HepG2 (cell line): ENCODE measurements at regions not wholly inside any gene's neighbourhood (a gene's known extent, or its start where the extent isn't known, plus 50 kb on each side); places are given as distances from the start of the nearest gene placed in this dataset.

ENCODE experiments used
- ATAC-seq: fragments of 200-7000 bp; cut with Tn5 transposase; 3 replicates; pipeline ENCODE4 v1.9.1; 2020; ENCODE audit warnings: mild to moderate bottlenecking, moderate library complexity
- BruUV-seq: library from RNA; stranded (reverse); fragments of 400-500 nt; replicated peaks from 2 replicates; lab custom pipeline; 2021; lab: Mats Ljungman, UMichigan
- CTCF ChIA-PET: fragments of 300-600 bp; formaldehyde crosslinking; extraction: SDS; loops from one replicate; lab custom pipeline; 2021; ENCODE audit warnings: low total read pairs, inconsistent platforms, low intra/inter-chr PET ratio; lab: Yijun Ruan, JAX
- POLR2A ChIA-PET: fragments of 350-600 bp; sonication (Branson Sonifier 250); formaldehyde crosslinking; loops from one replicate; lab custom pipeline; 2020; ENCODE audit warnings: antibody characterized with exemption, inconsistent platforms; lab: Yijun Ruan, JAX
- DNase-seq: peaks from one replicate; pipeline ENCODE4 v3.0.0-alpha.2; 2015; ENCODE audit warnings: low spot score
- FAIRE-seq: peaks from 3 replicates; lab custom pipeline; 2011; peaks lifted over from hg19 to GRCh38; lab: Jason Lieb, UNC
- H2AFZ ChIP-seq: one replicate; pipeline ENCODE4 v1.6.1; 2011; ENCODE audit warnings: low read length, inconsistent platforms
- H3K27ac ChIP-seq: fragments of 300-600 bp; 3 replicates; pipeline ENCODE4 v1.8.0; 2011; ENCODE audit warnings: mixed run types, mild to moderate bottlenecking, mixed read lengths, low read length, inconsistent platforms; ENCODE audit not compliant: insufficient read depth; ENCODE audit errors: extremely low read length
- H3K27me3 ChIP-seq, 2 experiments: fragments of 200-600 bp in 1 of 2; 2 replicates in 1 of 2; 3 replicates in 1 of 2; pipeline versions ENCODE4 v1.6.0 to v1.8.0; 2011; ENCODE audit warnings: low read length in 2 of 2, mild to moderate bottlenecking in 2 of 2, moderate library complexity in 2 of 2, inconsistent platforms in 1 of 2; ENCODE audit not compliant: insufficient read depth in 2 of 2, control insufficient read depth in 1 of 2
- H3K36me3 ChIP-seq, 2 experiments: fragments of 200-600 bp in 1 of 2; replicated peaks in 1 of 2; 2 replicates in 1 of 2; 3 replicates in 1 of 2; pipeline versions ENCODE4 v1.5.1 to v1.8.0; 2011; ENCODE audit warnings: low read length in 2 of 2, inconsistent platforms in 1 of 2; ENCODE audit not compliant: insufficient read depth in 2 of 2, control insufficient read depth in 1 of 2
- H3K4me1 ChIP-seq: 2 replicates; pipeline ENCODE4 v1.5.1; 2012; ENCODE audit warnings: low read length, inconsistent platforms; ENCODE audit not compliant: insufficient read depth
- H3K4me2 ChIP-seq: 2 replicates; pipeline ENCODE4 v1.6.0; 2011; ENCODE audit warnings: low read depth, low read length, inconsistent platforms
- H3K4me3 ChIP-seq, 3 experiments: fragments of 200-600 bp in 1 of 3; sonication (generic), shearing (Covaris generic) in 1 of 3; replicated peaks in 1 of 3; 2 replicates each; pipeline ENCODE4 v1.5.1; 2011 to 2016; ENCODE audit warnings: low read length in 3 of 3, inconsistent platforms in 2 of 3, low read depth in 2 of 3, mild to moderate bottlenecking in 2 of 3, control low read depth in 1 of 3, mixed read lengths in 1 of 3; ENCODE audit not compliant: insufficient read depth in 1 of 3
- H3K79me2 ChIP-seq: one replicate; pipeline ENCODE4 v1.6.1; 2011; ENCODE audit warnings: low read length, inconsistent platforms; ENCODE audit not compliant: insufficient read depth
- H3K9ac ChIP-seq: 2 replicates; pipeline ENCODE4 v1.6.0; 2011; ENCODE audit warnings: mild to moderate bottlenecking, low read depth, low read length, inconsistent platforms; ENCODE audit not compliant: insufficient read depth
- H3K9me3 ChIP-seq: 2 replicates; pipeline ENCODE4 v1.5.1; 2012; ENCODE audit warnings: mild to moderate bottlenecking, low read length
- H4K20me1 ChIP-seq: 2 replicates; pipeline ENCODE4 v1.6.0; 2011; ENCODE audit warnings: inconsistent platforms, mild to moderate bottlenecking, low read length, moderate library complexity; ENCODE audit not compliant: insufficient read depth
- ERF ChIP-seq: IDR thresholded peaks from 2 replicates; pipeline ENCODE4 v1.6.1; 2018; ENCODE audit warnings: missing biosample characterization, missing genetic modification reagents
- FIP1L1 ChIP-seq: fragments of 200-400 bp; formaldehyde crosslinking; IDR thresholded peaks from 2 replicates; pipeline ENCODE4 v1.6.1; 2018; ENCODE audit warnings: low read depth, mild to moderate bottlenecking, low read length, moderate library complexity, borderline replicate concordance; ENCODE audit not compliant: insufficient read depth
- FOXM1 ChIP-seq: sonication (generic); formaldehyde crosslinking; IDR thresholded peaks from 2 replicates; pipeline ENCODE4 v1.5.0; 2020; ENCODE audit warnings: missing genetic modification reagents
- HNRNPK ChIP-seq: fragments of 200-400 bp; formaldehyde crosslinking; IDR thresholded peaks from 2 replicates; pipeline ENCODE4 v1.6.1; 2018; ENCODE audit warnings: low read length, low read depth, moderate library complexity, mild to moderate bottlenecking; ENCODE audit not compliant: poor library complexity, severe bottlenecking
- MLXIP ChIP-seq: sonication (generic); formaldehyde crosslinking; IDR thresholded peaks from 2 replicates; pipeline ENCODE4 v1.9.0; 2021; ENCODE audit warnings: missing genetic modification reagents, borderline replicate concordance
- NRL ChIP-seq: sonication (generic); formaldehyde crosslinking; IDR thresholded peaks from 2 replicates; pipeline ENCODE4 v1.5.0; 2020; ENCODE audit warnings: missing genetic modification reagents, mild to moderate bottlenecking, moderate library complexity, borderline replicate concordance
- PHF20 ChIP-seq: sonication (generic); formaldehyde crosslinking; IDR thresholded peaks from 2 replicates; pipeline ENCODE4 v1.5.0; 2020; ENCODE audit warnings: mild to moderate bottlenecking, missing genetic modification reagents
- RFX1 ChIP-seq: fragments of 450-650 bp; IDR thresholded peaks from 2 replicates; pipeline ENCODE4 v1.6.1; 2017
- ZNF235 ChIP-seq: sonication (generic); formaldehyde crosslinking; IDR thresholded peaks from 2 replicates; pipeline ENCODE4 v1.8.1; 2023; ENCODE audit warnings: mild to moderate bottlenecking, missing genetic modification reagents, borderline replicate concordance
- ZNF530 ChIP-seq: sonication (generic); formaldehyde crosslinking; IDR thresholded peaks from 2 replicates; pipeline ENCODE4 v1.5.0; 2020; ENCODE audit warnings: low read depth, mild to moderate bottlenecking, missing genetic modification reagents
- ZNF784 ChIP-seq: sonication (generic); formaldehyde crosslinking; IDR thresholded peaks from 2 replicates; pipeline ENCODE4 v1.5.1; 2020; ENCODE audit warnings: missing genetic modification reagents, mild to moderate bottlenecking, borderline replicate concordance
- WGBS: methylation state at CpG from one replicate; pipeline ENCODE4 v1.1.6; 2017; ENCODE audit warnings: low lambda C conversion rate; 5-methylcytosine and 5-hydroxymethylcytosine counted together
- in situ Hi-C: cut with HindIII; loops from 2 replicates; pipeline ENCODE4 v1.10.0; 2017; ENCODE audit warnings: low pct_unique_long_range_greater_than_20kb; ENCODE audit not compliant: extremely low pct_ligation_motif_present
- intact Hi-C: fragments of 100-400 bp; cut with micrococcal nuclease; formaldehyde crosslinking; loops from one replicate; pipeline ENCODE4 v1.10.0; 2022; ENCODE audit not compliant: unreplicated experiment
- TF ChIP-seq, protein P1 (sequence below): sonication (generic); formaldehyde crosslinking; conservative IDR thresholded peaks from 2 replicates; pipeline ENCODE4 v1.8.0; 2022; ENCODE audit warnings: missing genetic modification reagents
- TF ChIP-seq, protein P2 (sequence below), 2 experiments: sonication (generic) in 1 of 2; formaldehyde crosslinking in 1 of 2; IDR thresholded peaks; 2 replicates each; pipeline versions ENCODE4 v1.6.1 to v1.9.0; 2014 to 2022; ENCODE audit warnings: antibody characterized with exemption in 1 of 2, borderline replicate concordance in 1 of 2, inconsistent platforms in 1 of 2, low read depth in 1 of 2, missing genetic modification reagents in 1 of 2

DNA sequence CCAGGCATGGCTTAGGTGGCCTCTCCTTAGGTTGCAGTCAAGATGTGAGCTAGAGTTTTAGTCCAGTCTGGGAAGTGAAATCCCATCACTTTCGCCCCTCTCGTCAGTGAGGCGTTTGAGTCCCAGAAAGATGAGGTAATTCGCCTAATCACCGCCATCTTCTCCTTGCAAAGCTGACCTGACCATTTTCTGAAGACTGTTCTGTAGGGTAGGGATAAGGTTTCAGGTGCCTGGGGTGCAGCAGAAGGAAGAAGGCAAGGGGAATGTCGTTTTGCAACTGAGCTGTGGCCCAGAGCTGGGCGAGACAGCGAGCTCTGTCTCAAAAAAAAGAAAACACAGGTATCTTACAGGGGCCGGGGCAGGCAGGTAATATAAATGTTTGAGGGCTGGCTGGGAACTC, 61.7 kb upstream of the CECR2 start:
- H3K9ac ChIP-seq: no peak overlapping the region
- in situ Hi-C loops: no loop called here
- no peak for ATAC-seq
- TF ChIP-seq MLXIP (CRISPR knock-in tag): no peak
- no peak for TF ChIP-seq RFX1
- no peak for TF ChIP-seq ZNF530
- TF ChIP-seq PHF20 (CRISPR knock-in tag): no peak
- no peak for TF ChIP-seq FOXM1 (CRISPR knock-in tag)
- no peak for TF ChIP-seq ZNF235
- TF ChIP-seq ERF: no peak
- TF ChIP-seq, protein P1, sequence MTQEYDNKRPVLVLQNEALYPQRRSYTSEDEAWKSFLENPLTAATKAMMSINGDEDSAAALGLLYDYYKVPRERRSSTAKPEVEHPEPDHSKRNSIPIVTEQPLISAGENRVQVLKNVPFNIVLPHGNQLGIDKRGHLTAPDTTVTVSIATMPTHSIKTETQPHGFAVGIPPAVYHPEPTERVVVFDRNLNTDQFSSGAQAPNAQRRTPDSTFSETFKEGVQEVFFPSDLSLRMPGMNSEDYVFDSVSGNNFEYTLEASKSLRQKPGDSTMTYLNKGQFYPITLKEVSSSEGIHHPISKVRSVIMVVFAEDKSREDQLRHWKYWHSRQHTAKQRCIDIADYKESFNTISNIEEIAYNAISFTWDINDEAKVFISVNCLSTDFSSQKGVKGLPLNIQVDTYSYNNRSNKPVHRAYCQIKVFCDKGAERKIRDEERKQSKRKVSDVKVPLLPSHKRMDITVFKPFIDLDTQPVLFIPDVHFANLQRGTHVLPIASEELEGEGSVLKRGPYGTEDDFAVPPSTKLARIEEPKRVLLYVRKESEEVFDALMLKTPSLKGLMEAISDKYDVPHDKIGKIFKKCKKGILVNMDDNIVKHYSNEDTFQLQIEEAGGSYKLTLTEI (CRISPR knock-in tag): no peak
- TF ChIP-seq, protein P2, sequence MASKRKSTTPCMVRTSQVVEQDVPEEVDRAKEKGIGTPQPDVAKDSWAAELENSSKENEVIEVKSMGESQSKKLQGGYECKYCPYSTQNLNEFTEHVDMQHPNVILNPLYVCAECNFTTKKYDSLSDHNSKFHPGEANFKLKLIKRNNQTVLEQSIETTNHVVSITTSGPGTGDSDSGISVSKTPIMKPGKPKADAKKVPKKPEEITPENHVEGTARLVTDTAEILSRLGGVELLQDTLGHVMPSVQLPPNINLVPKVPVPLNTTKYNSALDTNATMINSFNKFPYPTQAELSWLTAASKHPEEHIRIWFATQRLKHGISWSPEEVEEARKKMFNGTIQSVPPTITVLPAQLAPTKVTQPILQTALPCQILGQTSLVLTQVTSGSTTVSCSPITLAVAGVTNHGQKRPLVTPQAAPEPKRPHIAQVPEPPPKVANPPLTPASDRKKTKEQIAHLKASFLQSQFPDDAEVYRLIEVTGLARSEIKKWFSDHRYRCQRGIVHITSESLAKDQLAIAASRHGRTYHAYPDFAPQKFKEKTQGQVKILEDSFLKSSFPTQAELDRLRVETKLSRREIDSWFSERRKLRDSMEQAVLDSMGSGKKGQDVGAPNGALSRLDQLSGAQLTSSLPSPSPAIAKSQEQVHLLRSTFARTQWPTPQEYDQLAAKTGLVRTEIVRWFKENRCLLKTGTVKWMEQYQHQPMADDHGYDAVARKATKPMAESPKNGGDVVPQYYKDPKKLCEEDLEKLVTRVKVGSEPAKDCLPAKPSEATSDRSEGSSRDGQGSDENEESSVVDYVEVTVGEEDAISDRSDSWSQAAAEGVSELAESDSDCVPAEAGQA (IDR thresholded peaks at IDR 0.05; ENCODE audit: low read depth): no peak
- TF ChIP-seq, protein P2 (CRISPR knock-in tag; IDR thresholded peaks at IDR 0.05; ENCODE audit: borderline replicate concordance): no peak
- TF ChIP-seq ZNF784 (CRISPR knock-in tag): no peak
- no peak for TF ChIP-seq HNRNPK
- no peak for TF ChIP-seq NRL (CRISPR knock-in tag)
- TF ChIP-seq FIP1L1: no peak

More for the DNA sequence above, 61.7 kb upstream of the CECR2 start:
- Histone ChIP-seq H3K36me3 (no peaks in the 10 kb centered on the region), H3K27ac (no peak overlapping the region), H3K4me3 (no peak overlapping the region), H3K27me3 (peaks cover 1 to 8% of the 10 kb centered on the region in 2 experiments; a peak in 3 of 5 replicates), H3K4me1 (no peaks in the 10 kb centered on the region), H3K79me2 (no peaks in the 10 kb centered on the region), H3K4me2 (no peak overlapping the region), H3K9me3 (no peaks in the 10 kb centered on the region), H2AFZ (no peak overlapping the region), H4K20me1 (no peaks in the 10 kb centered on the region)
- POLR2A ChIA-PET: no interaction called here
- DNase-seq (no peak), FAIRE-seq (no peak)
- no TSS peak for BruUV-seq
- intact Hi-C loops: no loop called here
- WGBS: 22% methylated on average over 9 of the region's 9 CpGs
- CTCF ChIA-PET: no interaction called here
